Adrenal gland (tissue), 9 donors: ENCODE measurements at regions not wholly inside any gene's neighbourhood (a gene's known extent, or its start where the extent isn't known, plus 50 kb on each side); places are given as distances from the start of the nearest gene placed in this dataset.

Experiments
- DNase-seq, 7 donors: peaks; one replicate each; pipeline ENCODE4 v3.0.0-alpha.2; 2019 to 2020
- H3K27ac ChIP-seq, 5 donors: fragments of 200-600 bp; sonication (generic) in 4 of 5; 1 replicate in 3 of 5; 2 replicates in 2 of 5; pipeline versions ENCODE4 v1.5.1 to v1.8.0; 2016 to 2020; ENCODE audit warnings: mild to moderate bottlenecking in 1 of 5
- H3K27me3 ChIP-seq: fragments of 200-600 bp; 2 replicates; pipeline ENCODE4 v1.8.0; 2021
- H3K36me3 ChIP-seq, 2 donors: fragments of 200-600 bp; replicated peaks in 1 of 2; 1 replicate in 1 of 2; 2 replicates in 1 of 2; pipeline versions ENCODE4 v1.5.1 to v1.8.0; 2018 to 2022
- H3K4me1 ChIP-seq, 2 donors: fragments of 200-600 bp; replicated peaks in 1 of 2; 1 replicate in 1 of 2; 2 replicates in 1 of 2; pipeline versions ENCODE4 v1.5.1 to v1.8.0; 2018 to 2021
- H3K4me3 ChIP-seq, 4 donors: fragments of 200-600 bp; sonication (generic) in 3 of 4; one replicate each; pipeline ENCODE4 v1.5.1; 2016 to 2018
- H3K9me3 ChIP-seq, 3 donors: fragments of 200-600 bp; sonication (generic) in 1 of 3; replicated peaks in 1 of 3; 1 replicate in 2 of 3; 2 replicates in 1 of 3; pipeline versions ENCODE4 v1.5.1 to v1.8.0; 2016 to 2021
- CTCF ChIP-seq, 6 experiments: fragments of 450-650 bp in 4 of 6; fragments of 200-600 bp in 2 of 6; sonication (generic) in 1 of 6; IDR thresholded peaks; 1 replicate in 5 of 6; 2 replicates in 1 of 6; pipeline versions ENCODE4 v1.5.1 to v1.8.0; 2016 to 2021; ENCODE audit warnings: antibody characterized with exemption in 6 of 6, mild to moderate bottlenecking in 2 of 6, moderate library complexity in 1 of 6
- POLR2A ChIP-seq, 2 donors: fragments of 450-650 bp; IDR thresholded peaks; one replicate each; pipeline ENCODE4 v1.6.1; 2017; ENCODE audit warnings: antibody characterized with exemption in 2 of 2, mild to moderate bottlenecking in 2 of 2, moderate library complexity in 1 of 2
- WGBS, 4 donors: extraction: QIAGEN DNeasy Blood & Tissue Kit in 2 of 4; methylation state at CpG; one replicate each; pipeline versions ENCODE4 v1.1.5 to v1.1.7; 2013 to 2017; 5-methylcytosine and 5-hydroxymethylcytosine counted together
- intact Hi-C, 2 donors: fragments of 100-400 bp; cut with DNase I; formaldehyde crosslinking; loops; one replicate each; pipeline versions ENCODE4 v1.14.1 to v1.15.0; 2022 to 2023
- donor health status: healthy with polysubstance abuse.
- donor health status: Bipolar disorder and iron deficiency.
- donor health status: DM: yes; HTN: yes; CAD: no.
- donor health status: DM: no; HTN: no; CAD: no.
- donor health status: DM: no; HTN: no; CAD: no.

DNA sequence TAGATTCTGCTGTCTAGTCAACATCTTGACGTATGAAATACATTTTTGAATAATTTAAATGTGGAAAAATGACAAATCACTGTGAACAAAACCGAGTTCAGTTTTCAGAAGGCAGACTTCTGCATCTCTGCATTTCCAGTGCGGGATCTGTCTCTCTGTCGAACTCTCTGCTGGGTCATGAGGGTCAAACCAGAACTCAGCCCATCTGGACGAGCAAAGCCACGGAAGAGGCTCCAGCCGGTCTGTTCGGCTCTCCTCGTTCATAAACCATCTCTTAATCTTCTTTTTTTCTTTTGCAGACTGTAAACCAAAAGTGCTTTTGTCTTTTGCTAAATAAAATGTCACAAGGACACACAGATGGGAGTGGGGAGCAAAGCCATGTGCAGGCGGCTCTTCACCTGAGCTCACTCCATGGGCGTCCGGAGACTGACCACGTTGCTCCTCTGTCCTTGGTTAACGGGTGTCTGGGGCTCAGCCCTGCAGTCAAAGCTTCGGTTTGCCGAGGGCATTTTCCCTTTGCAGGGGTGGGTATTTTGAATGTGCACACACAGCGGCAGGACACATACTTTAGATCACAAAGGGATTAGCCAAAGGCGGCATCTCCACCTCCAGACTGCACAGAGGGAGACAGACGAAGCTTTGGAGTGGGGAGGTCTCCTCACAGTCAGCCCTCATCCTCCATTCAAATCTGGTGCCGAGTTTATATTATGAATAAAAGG lies 737.9 kb upstream of the SALL3 start:
- Histone ChIP-seq H3K4me3 (no peak overlapping the region), H3K27me3 (no peaks in the 10 kb centered on the region), H3K36me3 (no peaks in the 10 kb centered on the region), H3K9me3 (no peaks in the 10 kb centered on the region), H3K27ac (no peak overlapping the region), H3K4me1 (no peaks in the 10 kb centered on the region)
- DNase-seq = no peak
- TF ChIP-seq CTCF (IDR thresholded peaks at IDR 0.05) (no peak), POLR2A (IDR thresholded peaks at IDR 0.05) (no peak)
- WGBS, 4 donors = 38 to 46% (median 41%) methylated on average over 15 to 20 of the region's 20 CpGs
- intact Hi-C loops = no loop called here

GRCh38 chr18:78242254-78242643 lies 737.4 kb upstream of the SALL3 start:
- no peak overlapping the region for H3K27ac ChIP-seq

GRCh38 chr18:78242806-78243205 lies 736.8 kb upstream of the SALL3 start:
- intact Hi-C loops = no loop called here
- Histone ChIP-seq H3K4me3 (no peak overlapping the region), H3K27ac (no peak overlapping the region), H3K4me1 (no peaks in the 10 kb centered on the region), H3K36me3 (no peaks in the 10 kb centered on the region), H3K27me3 (peaks cover 6% of the 10 kb centered on the region), H3K9me3 (no peaks in the 10 kb centered on the region)
- DNase-seq = no peak
- WGBS, 4 donors = 73 to 76% (median 75%) methylated on average over 12 of the region's 12 CpGs
- TF ChIP-seq CTCF (IDR thresholded peaks at IDR 0.05) = no peak
- no peak for TF ChIP-seq POLR2A (IDR thresholded peaks at IDR 0.05)

More at GRCh38 chr18:78242254-78242643, 737.4 kb upstream of the SALL3 start:
- Histone ChIP-seq H3K4me1 (no peaks in the 10 kb centered on the region), H3K27me3 (peaks cover 5% of the 10 kb centered on the region), H3K4me3 (no peak overlapping the region), H3K36me3 (no peaks in the 10 kb centered on the region), H3K9me3 (no peaks in the 10 kb centered on the region)
- intact Hi-C loops = no loop called here
- DNase-seq = peak in 3 of 7 donors; percentile 26 to 57 (median 39)
- 28 to 52% (median 44%) methylated on average over 2 of the region's 2 CpGs for WGBS, 4 donors
- TF ChIP-seq CTCF (IDR thresholded peaks at IDR 0.05) (no peak), POLR2A (IDR thresholded peaks at IDR 0.05) (no peak)

- intact Hi-C loops = no loop called here
- H3K27me3 ChIP-seq = peaks cover 6% of the 10 kb centered on the region
- H3K36me3 ChIP-seq = no peaks in the 10 kb centered on the region
- WGBS, 4 donors = 47 to 64% (median 49%) methylated on average over 4 of the region's 4 CpGs
- DNase-seq = no peak
- H3K4me1 ChIP-seq = no peaks in the 10 kb centered on the region
- H3K9me3 ChIP-seq = no peaks in the 10 kb centered on the region
- no peak for TF ChIP-seq CTCF (IDR thresholded peaks at IDR 0.05)
- no peak for TF ChIP-seq POLR2A (IDR thresholded peaks at IDR 0.05)
- H3K4me3 ChIP-seq = no peak overlapping the region
- no peak overlapping the region for H3K27ac ChIP-seq
Observed at GRCh38 chr18:78244779-78245178, 734.8 kb upstream of the SALL3 start.
